ENCODE measurements at regions not wholly inside any gene's neighbourhood (a gene's known extent, or its start where the extent isn't known, plus 50 kb on each side); places are given as distances from the start of the nearest gene placed in this dataset.

- H3K4me3 ChIP-seq (ENCODE audit: low read length) = no peak overlapping the region
- H3K4me2 ChIP-seq (ENCODE audit: low read length) = no peak overlapping the region
- no peaks in the 10 kb centered on the region for H3F3A ChIP-seq (ENCODE audit: control insufficient read depth, insufficient read depth)
- no peaks in the 10 kb centered on the region for H3K27me3 ChIP-seq (ENCODE audit: control insufficient read depth, low read length)
- no peaks in the 10 kb centered on the region for H3K79me2 ChIP-seq (ENCODE audit: control insufficient read depth, low read length)
- H3K9me2 ChIP-seq (replicated peaks; ENCODE audit: control insufficient read depth, low read length) = no peaks in the 10 kb centered on the region
- H3K4me1 ChIP-seq (ENCODE audit: control insufficient read depth, low read length) = no peaks in the 10 kb centered on the region
- H4K20me1 ChIP-seq (ENCODE audit: control insufficient read depth, insufficient read depth, low read depth, low read length) = no peaks in the 10 kb centered on the region
- H3K27ac ChIP-seq (ENCODE audit: low read depth, low read length) = no peak overlapping the region
- H3K36me3 ChIP-seq (ENCODE audit: control insufficient read depth, low read length) = no peaks in the 10 kb centered on the region
- TF ChIP-seq EZH2phosphoT487 (IDR thresholded peaks at IDR 0.05; ENCODE audit: borderline replicate concordance, low read length) (no peak), CTCF (IDR thresholded peaks at IDR 0.05; ENCODE audit: low read depth, low read length, poor library complexity, severe bottlenecking) (no peak)
- no peaks in the 10 kb centered on the region for H3K9me3 ChIP-seq (ENCODE audit: control insufficient read depth, insufficient read depth, low read length)
Observed at GRCh38 chr19:31906111-31906871, 439.1 kb upstream of the ZNF507 start.

DNA sequence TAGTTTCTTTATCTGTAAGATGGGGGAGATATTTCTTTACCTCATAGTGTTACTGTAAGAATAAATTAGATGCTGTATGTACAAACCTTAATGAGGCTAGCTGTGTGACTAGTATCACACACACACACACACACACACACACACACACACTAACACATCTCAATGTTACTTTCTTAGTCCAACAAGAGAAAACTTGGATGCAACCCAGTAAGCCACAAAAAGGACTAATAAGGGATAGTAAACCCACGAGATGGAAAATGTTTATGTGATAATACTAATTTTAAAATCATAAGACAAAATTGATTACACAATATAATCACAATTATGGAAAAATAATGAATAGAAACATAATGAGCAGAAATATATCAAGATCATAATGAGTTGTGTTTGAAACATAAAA is 437.7 kb upstream of the ZNF507 start:
- Histone ChIP-seq H3K4me2 (ENCODE audit: low read length) (no peak overlapping the region), H3K27ac (ENCODE audit: low read depth, low read length) (no peak overlapping the region), H3K4me1 (ENCODE audit: control insufficient read depth, low read length) (no peaks in the 10 kb centered on the region), H3K9me2 (replicated peaks; ENCODE audit: control insufficient read depth, low read length) (no peaks in the 10 kb centered on the region), H3F3A (ENCODE audit: control insufficient read depth, insufficient read depth) (no peaks in the 10 kb centered on the region), H3K4me3 (ENCODE audit: low read length) (no peak overlapping the region), H3K79me2 (ENCODE audit: control insufficient read depth, low read length) (no peaks in the 10 kb centered on the region), H3K27me3 (ENCODE audit: control insufficient read depth, low read length) (no peaks in the 10 kb centered on the region), H3K36me3 (ENCODE audit: control insufficient read depth, low read length) (no peaks in the 10 kb centered on the region), H3K9me3 (ENCODE audit: control insufficient read depth, insufficient read depth, low read length) (no peaks in the 10 kb centered on the region), H4K20me1 (ENCODE audit: control insufficient read depth, insufficient read depth, low read depth, low read length) (no peaks in the 10 kb centered on the region)
- TF ChIP-seq CTCF (IDR thresholded peaks at IDR 0.05; ENCODE audit: low read depth, low read length, poor library complexity, severe bottlenecking) (no peak), EZH2phosphoT487 (IDR thresholded peaks at IDR 0.05; ENCODE audit: borderline replicate concordance, low read length) (no peak)

DNA sequence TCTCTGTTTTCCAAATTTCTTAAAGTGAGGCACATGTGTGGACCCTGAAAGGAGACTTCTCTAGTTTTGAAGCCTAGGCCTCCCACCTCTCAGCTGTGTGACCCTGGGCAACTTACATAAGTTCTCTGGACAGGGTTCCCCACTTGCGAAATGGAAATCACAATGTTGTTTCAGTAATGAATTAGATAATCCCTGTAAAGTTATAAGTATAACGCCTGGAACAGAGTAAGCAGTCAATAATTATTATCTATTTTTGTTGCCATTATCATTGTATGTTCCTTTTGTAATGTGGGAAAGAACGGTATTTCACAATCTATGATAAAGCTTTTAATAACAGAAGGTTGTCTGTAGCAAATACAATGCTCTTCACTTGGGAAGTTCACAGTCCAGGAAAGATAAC is 437.3 kb upstream of the ZNF507 start:
- H3K79me2 ChIP-seq (ENCODE audit: control insufficient read depth, low read length) = no peaks in the 10 kb centered on the region
- no peaks in the 10 kb centered on the region for H3K27me3 ChIP-seq (ENCODE audit: control insufficient read depth, low read length)
- no peaks in the 10 kb centered on the region for H3K9me2 ChIP-seq (replicated peaks; ENCODE audit: control insufficient read depth, low read length)
- H3K27ac ChIP-seq (ENCODE audit: low read depth, low read length) = no peak overlapping the region
- H3K4me3 ChIP-seq (ENCODE audit: low read length) = no peak overlapping the region
- H3F3A ChIP-seq (ENCODE audit: control insufficient read depth, insufficient read depth) = no peaks in the 10 kb centered on the region
- no peak for TF ChIP-seq EZH2phosphoT487 (IDR thresholded peaks at IDR 0.05; ENCODE audit: borderline replicate concordance, low read length)
- TF ChIP-seq CTCF (IDR thresholded peaks at IDR 0.05; ENCODE audit: low read depth, low read length, poor library complexity, severe bottlenecking) = no peak
- H3K4me1 ChIP-seq (ENCODE audit: control insufficient read depth, low read length) = no peaks in the 10 kb centered on the region
- no peaks in the 10 kb centered on the region for H4K20me1 ChIP-seq (ENCODE audit: control insufficient read depth, insufficient read depth, low read depth, low read length)
- H3K36me3 ChIP-seq (ENCODE audit: control insufficient read depth, low read length) = no peaks in the 10 kb centered on the region
- H3K9me3 ChIP-seq (ENCODE audit: control insufficient read depth, insufficient read depth, low read length) = no peaks in the 10 kb centered on the region
- H3K4me2 ChIP-seq (ENCODE audit: low read length) = no peak overlapping the region
